KMS-11 (cell line): ENCODE measurements at regions not wholly inside any gene's neighbourhood (a gene's known extent, or its start where the extent isn't known, plus 50 kb on each side); places are given as distances from the start of the nearest gene placed in this dataset.

Experiments
- H2AFZ ChIP-seq: fragments of 200-600 bp; sonication (generic); 2 replicates; pipeline ENCODE4 v1.6.1; 2016; ENCODE audit warnings: antibody characterized with exemption, mixed run types, low read depth
- H3K27ac ChIP-seq: fragments of 200-600 bp; sonication (generic); 2 replicates; pipeline ENCODE4 v1.6.1; 2016; ENCODE audit warnings: mild to moderate bottlenecking, mixed run types
- H3K27me3 ChIP-seq: fragments of 200-600 bp; sonication (generic); 2 replicates; pipeline ENCODE4 v1.6.1; 2017; ENCODE audit warnings: mild to moderate bottlenecking, low read depth, mixed run types, moderate library complexity; ENCODE audit not compliant: insufficient read depth
- H3K36me3 ChIP-seq: fragments of 200-600 bp; sonication (generic); 2 replicates; pipeline ENCODE4 v1.6.1; 2017; ENCODE audit warnings: mild to moderate bottlenecking, mixed run types; ENCODE audit not compliant: insufficient read depth
- H3K4me1 ChIP-seq: fragments of 200-600 bp; sonication (generic); 2 replicates; pipeline ENCODE4 v1.6.1; 2016; ENCODE audit warnings: mild to moderate bottlenecking, low read depth, mixed run types; ENCODE audit not compliant: poor library complexity, severe bottlenecking
- H3K4me2 ChIP-seq: fragments of 200-600 bp; sonication (generic); 2 replicates; pipeline ENCODE4 v1.7.0; 2016; ENCODE audit warnings: mild to moderate bottlenecking, mixed run types
- H3K4me3 ChIP-seq: fragments of 200-600 bp; sonication (generic); IDR thresholded peaks from 2 replicates; pipeline ENCODE4 v1.6.1; 2017; ENCODE audit warnings: low read depth, low read length, mixed read lengths; ENCODE audit not compliant: insufficient read depth
- H3K79me2 ChIP-seq: fragments of 200-600 bp; sonication (generic); 2 replicates; pipeline ENCODE4 v1.6.1; 2016; ENCODE audit warnings: low read depth, mixed run types; ENCODE audit not compliant: insufficient read depth
- H3K9ac ChIP-seq: fragments of 200-600 bp; sonication (generic); 2 replicates; pipeline ENCODE4 v1.6.1; 2016; ENCODE audit warnings: mild to moderate bottlenecking, mixed run types
- H4K20me1 ChIP-seq: fragments of 200-600 bp; sonication (generic); 2 replicates; pipeline ENCODE4 v1.6.1; 2016; ENCODE audit warnings: mild to moderate bottlenecking, mixed run types; ENCODE audit not compliant: insufficient read depth
- TF ChIP-seq, protein P1 (sequence below): fragments of 200-600 bp; sonication (generic); conservative IDR thresholded peaks from 2 replicates; pipeline ENCODE4 v1.6.1; 2017; ENCODE audit warnings: low read depth, mild to moderate bottlenecking, antibody characterized with exemption, low read length, moderate library complexity, mixed read lengths

DNA sequence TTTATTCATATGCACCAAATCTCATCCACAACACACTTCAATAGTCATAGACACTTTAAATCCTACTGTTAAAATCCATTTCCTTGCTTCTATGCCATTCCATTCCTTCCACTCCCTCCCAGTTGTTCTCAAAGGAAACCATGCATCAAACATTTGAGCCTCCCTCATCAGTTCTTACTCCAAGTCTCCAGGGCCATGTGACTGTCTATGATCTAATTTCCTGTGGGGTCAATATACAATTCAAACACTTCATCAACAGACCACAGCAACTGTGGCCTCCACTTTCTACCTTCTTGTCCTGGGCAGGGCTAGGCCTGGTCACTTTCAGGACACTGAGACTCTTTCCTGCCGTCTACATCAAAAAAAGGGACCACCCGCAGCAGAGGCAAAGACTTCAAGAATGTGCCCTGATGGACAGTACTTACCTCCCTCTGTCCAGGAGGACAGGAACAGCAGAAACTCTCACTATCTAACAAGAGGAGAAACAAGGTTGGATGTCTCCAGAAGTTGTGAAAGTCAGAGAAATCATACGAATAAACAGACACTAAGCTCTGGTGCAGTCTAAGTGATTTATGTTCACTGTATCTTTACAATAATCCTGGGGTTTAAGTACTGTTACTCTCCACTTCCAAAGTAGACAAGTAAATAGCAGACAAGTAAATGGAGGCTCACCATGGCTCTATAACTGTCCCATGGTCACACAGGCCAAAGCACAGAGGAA is 160.2 kb downstream of the QRSL1 start:
- Histone ChIP-seq H4K20me1 (no peaks in the 10 kb centered on the region), H3K4me1 (peaks cover 16% of the 10 kb centered on the region), H2AFZ (peak overlapping the region; percentile 30; the same call in 1 of the 2 replicates), H3K9ac (no peak overlapping the region), H3K27me3 (no peaks in the 10 kb centered on the region), H3K79me2 (no peaks in the 10 kb centered on the region), H3K36me3 (no peaks in the 10 kb centered on the region), H3K4me3 (no peak overlapping the region), H3K27ac (no peak overlapping the region), H3K4me2 (peak overlapping the region; percentile 27; the same call in 1 of the 2 replicates)
- TF ChIP-seq, protein P1, sequence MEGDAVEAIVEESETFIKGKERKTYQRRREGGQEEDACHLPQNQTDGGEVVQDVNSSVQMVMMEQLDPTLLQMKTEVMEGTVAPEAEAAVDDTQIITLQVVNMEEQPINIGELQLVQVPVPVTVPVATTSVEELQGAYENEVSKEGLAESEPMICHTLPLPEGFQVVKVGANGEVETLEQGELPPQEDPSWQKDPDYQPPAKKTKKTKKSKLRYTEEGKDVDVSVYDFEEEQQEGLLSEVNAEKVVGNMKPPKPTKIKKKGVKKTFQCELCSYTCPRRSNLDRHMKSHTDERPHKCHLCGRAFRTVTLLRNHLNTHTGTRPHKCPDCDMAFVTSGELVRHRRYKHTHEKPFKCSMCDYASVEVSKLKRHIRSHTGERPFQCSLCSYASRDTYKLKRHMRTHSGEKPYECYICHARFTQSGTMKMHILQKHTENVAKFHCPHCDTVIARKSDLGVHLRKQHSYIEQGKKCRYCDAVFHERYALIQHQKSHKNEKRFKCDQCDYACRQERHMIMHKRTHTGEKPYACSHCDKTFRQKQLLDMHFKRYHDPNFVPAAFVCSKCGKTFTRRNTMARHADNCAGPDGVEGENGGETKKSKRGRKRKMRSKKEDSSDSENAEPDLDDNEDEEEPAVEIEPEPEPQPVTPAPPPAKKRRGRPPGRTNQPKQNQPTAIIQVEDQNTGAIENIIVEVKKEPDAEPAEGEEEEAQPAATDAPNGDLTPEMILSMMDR = no peak

DNA sequence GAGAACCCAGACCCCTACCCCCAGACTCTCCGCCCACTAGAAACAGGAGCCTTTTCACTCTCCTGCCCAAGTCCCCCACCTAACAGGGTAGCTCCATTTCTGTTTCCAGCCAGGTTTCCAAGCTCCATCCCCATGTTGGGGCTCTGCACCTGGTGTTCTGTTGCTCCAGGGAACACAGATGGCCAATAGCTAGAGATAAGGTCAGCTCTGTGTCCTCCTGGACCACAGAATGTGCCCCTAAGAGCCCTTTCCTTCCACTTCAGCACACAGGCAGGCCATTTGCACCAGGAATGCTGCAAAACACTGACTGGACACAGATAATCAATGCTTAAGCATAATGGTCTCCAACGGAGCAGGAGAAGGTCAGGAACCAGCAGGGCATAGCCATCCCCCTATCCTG is 159.4 kb downstream of the QRSL1 start:
- H3K27ac ChIP-seq = no peak overlapping the region
- H3K79me2 ChIP-seq = no peaks in the 10 kb centered on the region
- no peaks in the 10 kb centered on the region for H4K20me1 ChIP-seq
- no peak overlapping the region for H3K9ac ChIP-seq
- TF ChIP-seq, protein P1 = no peak
- no peaks in the 10 kb centered on the region for H3K27me3 ChIP-seq
- H3K4me1 ChIP-seq = peaks cover 16% of the 10 kb centered on the region
- no peak overlapping the region for H2AFZ ChIP-seq
- H3K4me3 ChIP-seq = no peak overlapping the region
- H3K36me3 ChIP-seq = no peaks in the 10 kb centered on the region
- H3K4me2 ChIP-seq = no peak overlapping the region

DNA sequence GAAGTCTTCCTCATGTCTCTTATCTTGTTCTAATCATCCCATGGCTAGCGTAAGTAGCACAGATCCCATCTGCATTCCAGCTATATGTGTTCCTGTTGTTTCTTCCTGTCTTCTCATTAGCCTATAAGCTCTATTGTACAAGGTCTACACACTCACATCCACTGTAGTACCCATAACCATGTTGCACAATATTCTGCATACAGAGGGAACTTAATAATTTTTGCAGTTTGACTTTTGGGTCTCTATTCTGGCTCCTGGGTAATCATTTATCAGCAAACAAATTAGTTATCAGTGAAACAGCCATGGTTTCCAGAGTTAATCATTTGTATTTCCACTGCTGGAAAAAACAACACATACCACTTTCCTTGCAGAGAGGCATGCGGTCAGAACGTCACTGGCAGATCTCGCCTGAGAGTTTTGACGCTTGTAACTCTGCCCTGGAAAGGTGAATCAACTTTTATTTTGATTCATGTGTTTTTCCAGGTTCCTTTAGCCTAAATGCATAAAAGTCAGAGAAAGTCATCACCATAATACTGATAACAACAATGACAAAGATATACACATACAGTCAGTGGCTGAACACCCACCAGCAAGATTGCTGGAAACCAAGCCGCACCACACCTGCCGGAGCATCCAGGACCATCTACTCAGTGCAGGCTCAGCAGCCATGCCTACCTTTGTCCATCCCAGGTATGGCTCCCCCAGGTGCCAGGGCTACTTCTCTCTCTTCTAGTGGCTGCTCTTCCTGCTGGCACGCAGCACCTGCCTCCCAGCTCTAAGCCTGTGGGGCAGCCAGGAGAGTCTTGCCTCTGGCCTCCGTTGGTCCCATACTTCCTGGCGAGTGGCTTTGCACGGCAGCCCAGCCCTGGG is 158.2 kb downstream of the QRSL1 start:
- Histone ChIP-seq H3K9ac (no peak overlapping the region), H3K4me3 (no peak overlapping the region), H3K36me3 (no peaks in the 10 kb centered on the region), H2AFZ (no peak overlapping the region), H3K27me3 (no peaks in the 10 kb centered on the region), H3K4me1 (peaks cover 16% of the 10 kb centered on the region), H4K20me1 (no peaks in the 10 kb centered on the region), H3K79me2 (no peaks in the 10 kb centered on the region), H3K27ac (no peak overlapping the region), H3K4me2 (no peak overlapping the region)
- TF ChIP-seq, protein P1 = no peak

DNA sequence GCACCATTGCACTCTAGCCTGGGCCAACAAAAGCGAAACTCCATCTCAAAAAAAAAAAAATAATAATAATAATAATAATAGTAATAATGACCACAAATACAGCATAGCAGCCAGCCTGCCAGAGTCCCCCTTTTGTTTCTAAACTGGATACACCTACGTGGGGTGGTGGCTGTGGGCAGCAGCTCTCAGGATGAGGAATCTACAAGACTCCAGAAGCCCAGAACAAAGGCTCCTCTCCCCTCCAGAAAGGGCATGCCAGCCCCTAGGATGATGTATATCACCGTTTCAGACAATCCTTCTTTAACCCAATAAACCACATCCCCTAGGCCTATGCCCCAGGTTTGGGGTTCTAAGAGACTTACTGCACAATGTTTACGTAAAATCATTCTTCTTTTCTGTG is 155.9 kb downstream of the QRSL1 start:
- no peaks in the 10 kb centered on the region for H3K36me3 ChIP-seq
- H3K79me2 ChIP-seq = no peaks in the 10 kb centered on the region
- TF ChIP-seq, protein P1 = no peak
- H3K4me3 ChIP-seq = no peak overlapping the region
- H3K4me2 ChIP-seq = no peak overlapping the region
- no peaks in the 10 kb centered on the region for H4K20me1 ChIP-seq
- H3K27me3 ChIP-seq = no peaks in the 10 kb centered on the region
- H3K27ac ChIP-seq = no peak overlapping the region
- H3K9ac ChIP-seq = no peak overlapping the region
- peaks cover 10% of the 10 kb centered on the region for H3K4me1 ChIP-seq
- no peak overlapping the region for H2AFZ ChIP-seq
